ENCODE measurements at regions not wholly inside any gene's neighbourhood (a gene's known extent, or its start where the extent isn't known, plus 50 kb on each side); places are given as distances from the start of the nearest gene placed in this dataset.

- Mint-ChIP-seq H3K27me3 (ENCODE audit: low read depth in 3 of 3) (peaks cover 0 to 8% (median 5%) of the 10 kb centered on the region in 3 donors), H3K4me3 (no peak overlapping the region), H3K36me3 (no peaks in the 10 kb centered on the region), H3K4me1 (peaks cover 10 to 23% of the 10 kb centered on the region in 2 donors), H3K9me3 (no peaks in the 10 kb centered on the region), H3K27ac (peak overlapping the region in 3 of 6 donors; percentile 19 to 71 (median 51))
- no peak for DNase-seq
These were observed 245.7 kb downstream of the TOMM20 start for GRCh38 chr1:234882898-234883297.

- no peaks in the 10 kb centered on the region for H3K9me3 Mint-ChIP-seq
- no peaks in the 10 kb centered on the region for H3K36me3 Mint-ChIP-seq
- H3K4me1 Mint-ChIP-seq = peaks cover 10 to 23% of the 10 kb centered on the region in 2 donors
- peak in 2 of 3 donors; percentile 11 to 19 for DNase-seq
- no peak overlapping the region for H3K4me3 Mint-ChIP-seq
- H3K27me3 Mint-ChIP-seq (ENCODE audit: low read depth in 3 of 3) = peaks cover 0 to 12% (median 5%) of the 10 kb centered on the region in 3 donors
- peak overlapping the region in 4 of 6 donors; percentile 27 to 71 (median 48) for H3K27ac Mint-ChIP-seq
These were observed 246.5 kb downstream of the TOMM20 start for GRCh38 chr1:234881893-234882771.

DNA sequence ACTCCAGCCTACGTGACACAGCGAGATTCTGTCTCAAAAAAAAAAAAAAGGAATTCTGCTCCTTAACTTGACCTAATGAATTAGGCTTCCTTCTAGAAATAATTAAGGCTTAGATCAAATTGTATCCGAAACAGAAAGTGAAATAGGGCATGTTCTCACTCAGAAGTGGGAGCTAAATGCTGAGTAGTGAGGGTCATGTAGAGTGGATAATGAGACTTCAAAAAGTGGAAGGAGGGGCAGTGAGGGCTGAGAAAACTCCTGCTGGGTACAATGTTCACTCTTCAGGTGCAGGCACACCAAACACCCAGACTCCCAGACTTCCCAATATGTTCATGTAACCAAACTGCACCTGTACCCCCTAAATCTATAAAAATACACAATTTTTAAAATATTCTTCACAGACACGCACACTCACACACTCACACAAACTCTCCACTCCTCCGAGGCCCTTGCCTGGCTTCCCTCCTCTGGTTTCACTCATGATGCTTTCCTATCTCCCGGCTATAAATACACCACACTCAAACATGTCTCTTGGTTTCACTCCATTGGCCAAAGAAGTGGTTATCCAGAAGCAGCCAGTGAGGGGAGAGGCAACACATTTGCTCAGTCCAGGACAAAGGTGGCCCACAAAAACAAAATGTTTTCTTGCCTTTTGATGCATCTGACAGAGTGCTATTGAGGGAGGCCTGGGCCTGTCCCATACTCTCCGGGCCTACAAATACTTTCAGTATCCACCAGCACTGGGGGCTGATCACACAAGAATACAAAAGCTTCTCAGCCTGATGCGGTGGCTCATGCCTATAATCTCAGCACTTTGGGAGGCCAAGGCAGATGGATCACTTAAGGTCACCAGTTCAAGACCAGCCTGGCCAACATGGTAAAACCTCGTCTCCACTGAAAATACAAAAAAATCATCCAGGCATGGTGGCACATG lies 249.2 kb downstream of the TOMM20 start:
- H3K4me3 Mint-ChIP-seq = no peak overlapping the region
- no peak for DNase-seq
- H3K4me1 Mint-ChIP-seq = peaks cover 13 to 23% of the 10 kb centered on the region in 2 donors
- peaks cover 0 to 14% (median 2%) of the 10 kb centered on the region in 3 donors for H3K27me3 Mint-ChIP-seq (ENCODE audit: low read depth in 3 of 3)
- no peaks in the 10 kb centered on the region for H3K36me3 Mint-ChIP-seq
- no peaks in the 10 kb centered on the region for H3K9me3 Mint-ChIP-seq
- H3K27ac Mint-ChIP-seq = no peak overlapping the region

DNA sequence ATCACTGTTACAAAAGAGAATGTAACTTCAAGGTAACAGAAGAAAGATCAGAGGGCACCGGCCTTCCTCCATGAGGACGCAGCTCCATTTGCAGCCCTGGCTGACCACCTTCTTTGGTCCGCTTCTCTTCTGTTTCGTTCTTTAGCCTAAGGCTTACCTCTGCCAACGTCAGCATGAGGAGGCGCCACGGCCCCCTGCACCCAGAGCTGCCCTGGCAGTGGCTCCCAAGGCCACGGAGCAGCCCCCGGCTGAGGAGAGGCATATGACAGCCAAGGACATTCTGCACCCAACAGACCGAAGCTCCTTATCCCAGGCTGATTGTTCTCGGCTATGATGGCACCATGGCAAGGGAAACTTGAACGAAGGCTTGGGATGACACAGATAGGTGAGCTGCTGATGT lies 250.3 kb downstream of the TOMM20 start:
- Mint-ChIP-seq H3K27ac (no peak overlapping the region), H3K4me1 (peaks cover 13 to 23% of the 10 kb centered on the region in 2 donors)
- no peak for DNase-seq

DNA sequence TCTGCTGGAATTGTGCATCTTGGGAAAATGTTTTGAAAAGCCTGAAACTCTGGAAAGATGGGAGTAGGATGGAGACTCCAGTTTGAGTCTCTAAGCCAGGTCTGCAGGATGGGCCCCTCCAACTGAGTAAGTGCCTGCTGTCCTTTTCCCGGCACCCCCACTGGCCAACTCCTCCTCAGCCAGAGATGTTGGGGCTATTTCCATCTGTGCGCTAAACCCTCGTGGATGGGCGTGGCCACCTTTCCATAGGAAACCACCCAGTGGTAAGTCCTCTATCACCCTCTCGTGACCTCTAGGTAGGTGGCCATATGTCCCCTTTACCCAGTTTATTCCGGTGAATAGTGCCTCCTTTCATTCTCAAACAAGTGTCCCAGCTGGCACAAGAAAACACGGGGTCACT lies 250.9 kb downstream of the TOMM20 start:
- no peaks in the 10 kb centered on the region for H3K36me3 Mint-ChIP-seq
- no peak overlapping the region for H3K4me3 Mint-ChIP-seq
- peak overlapping the region in 1 of 6 donors; percentile 24 for H3K27ac Mint-ChIP-seq
- peaks cover 0 to 10% (median 6%) of the 10 kb centered on the region in 3 donors for H3K27me3 Mint-ChIP-seq (ENCODE audit: low read depth in 3 of 3)
- no peak for DNase-seq
- no peaks in the 10 kb centered on the region for H3K9me3 Mint-ChIP-seq
- H3K4me1 Mint-ChIP-seq = peaks cover 13 to 21% of the 10 kb centered on the region in 2 donors

More for the DNA sequence above, 250.3 kb downstream of the TOMM20 start:
- peaks cover 0 to 10% (median 6%) of the 10 kb centered on the region in 3 donors for H3K27me3 Mint-ChIP-seq (ENCODE audit: low read depth in 3 of 3)
- no peaks in the 10 kb centered on the region for H3K36me3 Mint-ChIP-seq
- H3K4me3 Mint-ChIP-seq = no peak overlapping the region
- no peaks in the 10 kb centered on the region for H3K9me3 Mint-ChIP-seq

DNA sequence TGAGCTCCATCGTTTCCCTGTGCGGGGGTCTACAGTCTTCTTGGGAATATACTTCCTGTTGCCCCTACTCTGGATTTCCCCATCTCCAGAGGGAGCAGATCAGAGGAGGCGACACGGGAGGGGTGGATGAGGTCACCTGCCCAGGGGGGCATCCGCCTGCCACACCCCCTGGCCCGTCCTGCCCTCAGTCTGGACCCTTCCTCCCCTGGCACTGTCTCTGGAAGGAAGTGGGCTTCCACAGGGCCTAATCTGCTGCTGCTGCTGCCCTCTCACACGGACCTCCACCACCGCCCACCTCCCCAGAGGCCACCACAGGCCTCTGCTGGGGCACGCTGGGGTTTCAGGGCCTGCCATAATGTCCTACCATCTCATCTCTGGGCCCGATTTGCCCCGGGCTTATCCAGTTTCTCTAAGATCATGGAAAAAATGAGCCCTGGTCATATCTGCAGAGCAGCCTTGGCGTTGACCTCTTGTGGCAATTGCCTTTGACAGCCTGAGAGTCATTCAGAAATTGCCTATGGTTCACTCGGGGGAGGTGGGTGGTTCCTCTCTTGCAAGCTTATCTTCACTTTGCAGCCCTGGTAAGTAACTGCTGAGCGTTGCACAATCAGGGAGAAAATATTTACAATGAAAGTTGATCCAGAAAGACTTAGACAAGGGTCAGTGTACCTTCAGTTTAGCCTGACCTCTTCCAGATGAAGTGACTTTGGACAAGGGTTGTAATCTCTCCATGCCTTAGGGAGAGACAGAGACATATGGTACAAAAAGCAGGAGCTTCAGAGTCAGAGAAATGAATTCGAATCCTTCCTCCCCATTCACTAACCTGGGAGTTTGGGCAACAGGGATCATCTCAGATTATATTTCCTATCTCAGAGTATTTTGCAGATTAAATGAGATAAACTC lies 252.4 kb downstream of the TOMM20 start:
- H3K36me3 Mint-ChIP-seq = no peaks in the 10 kb centered on the region
- H3K27me3 Mint-ChIP-seq (ENCODE audit: low read depth in 3 of 3) = peaks cover 0 to 10% (median 6%) of the 10 kb centered on the region in 3 donors
- no peak overlapping the region for H3K4me3 Mint-ChIP-seq
- H3K4me1 Mint-ChIP-seq = peaks cover 7 to 9% of the 10 kb centered on the region in 2 donors
- no peaks in the 10 kb centered on the region for H3K9me3 Mint-ChIP-seq
- no peak for DNase-seq
- no peak overlapping the region for H3K27ac Mint-ChIP-seq

DNA sequence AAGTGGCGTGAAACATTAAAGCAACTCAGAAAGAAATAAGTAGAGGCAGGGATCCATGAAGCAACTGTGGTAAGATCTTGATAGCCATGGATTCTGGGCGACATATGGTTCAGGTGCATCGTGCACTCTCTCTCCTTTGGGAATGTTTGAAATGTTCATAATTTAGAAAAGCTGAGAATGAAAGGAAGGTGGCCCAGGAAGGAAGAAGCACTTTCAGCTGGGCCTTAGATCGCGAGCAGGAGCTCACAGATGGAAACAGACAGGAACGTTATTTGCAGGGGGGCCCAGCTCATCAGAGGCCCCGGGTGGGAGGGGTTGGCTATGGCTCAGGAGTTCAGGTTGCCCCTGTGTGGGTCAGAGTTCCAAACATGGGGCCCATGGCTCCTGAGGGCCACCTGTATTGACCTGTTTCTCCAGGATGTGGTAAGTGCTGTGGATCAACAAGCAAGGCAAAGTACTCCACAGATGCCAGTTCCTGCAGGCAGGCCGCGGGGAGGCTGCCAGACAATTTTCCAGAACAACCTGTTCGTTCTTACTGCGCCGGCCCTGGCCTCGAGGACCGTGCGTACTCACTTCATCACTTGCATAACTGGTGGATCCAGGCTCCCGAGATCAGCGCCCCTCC lies 253.2 kb downstream of the TOMM20 start:
- H3K4me3 Mint-ChIP-seq = no peak overlapping the region
- H3K27me3 Mint-ChIP-seq (ENCODE audit: low read depth in 3 of 3) = peaks cover 0 to 10% (median 6%) of the 10 kb centered on the region in 3 donors
- H3K36me3 Mint-ChIP-seq = no peaks in the 10 kb centered on the region
- no peak for DNase-seq
- no peaks in the 10 kb centered on the region for H3K9me3 Mint-ChIP-seq
- peaks cover 7 to 9% of the 10 kb centered on the region in 2 donors for H3K4me1 Mint-ChIP-seq
- H3K27ac Mint-ChIP-seq = no peak overlapping the region

- Mint-ChIP-seq H3K27ac (no peak overlapping the region), H3K27me3 (ENCODE audit: low read depth in 3 of 3) (peaks cover 0 to 6% (median 6%) of the 10 kb centered on the region in 3 donors), H3K4me3 (no peak overlapping the region), H3K9me3 (no peaks in the 10 kb centered on the region), H3K4me1 (peaks cover 6 to 7% of the 10 kb centered on the region in 2 donors), H3K36me3 (no peaks in the 10 kb centered on the region)
- no peak for DNase-seq
These were observed 254.0 kb downstream of the TOMM20 start for GRCh38 chr1:234874291-234875288.

DNA sequence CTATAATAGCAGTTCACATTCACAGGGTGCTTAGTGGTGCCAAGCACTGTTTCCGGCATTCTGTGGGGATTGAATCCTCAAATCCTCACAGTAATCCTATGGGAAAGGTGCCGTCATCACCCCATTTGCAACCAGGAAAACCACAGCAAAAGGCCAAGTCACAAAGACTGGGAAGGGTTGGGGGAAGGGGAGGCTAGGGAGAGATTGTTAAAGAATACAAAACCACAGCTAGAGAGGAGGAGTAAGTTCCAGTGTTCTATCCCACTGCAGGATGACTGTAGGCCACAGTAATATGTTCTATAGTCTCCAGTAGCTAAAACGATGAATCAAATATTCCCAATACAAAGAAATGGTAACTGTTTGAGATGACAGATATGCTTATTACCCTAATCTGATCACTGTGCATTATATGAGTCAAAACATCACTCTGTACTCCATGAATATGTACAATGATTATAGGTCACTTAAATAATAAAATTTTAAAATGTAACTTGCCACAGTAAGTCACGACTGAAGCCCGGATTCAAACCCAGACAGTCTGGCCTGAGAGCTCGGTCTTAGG lies 256.8 kb downstream of the TOMM20 start:
- Mint-ChIP-seq H3K4me1 (peaks cover 9 to 12% of the 10 kb centered on the region in 2 donors), H3K9me3 (no peaks in the 10 kb centered on the region), H3K4me3 (no peak overlapping the region), H3K27ac (peak overlapping the region in 4 of 6 donors; percentile 27 to 43 (median 30)), H3K27me3 (ENCODE audit: low read depth in 3 of 3) (peaks cover 9 to 11% (median 10%) of the 10 kb centered on the region in 3 donors), H3K36me3 (no peaks in the 10 kb centered on the region)
- no peak for DNase-seq

DNA sequence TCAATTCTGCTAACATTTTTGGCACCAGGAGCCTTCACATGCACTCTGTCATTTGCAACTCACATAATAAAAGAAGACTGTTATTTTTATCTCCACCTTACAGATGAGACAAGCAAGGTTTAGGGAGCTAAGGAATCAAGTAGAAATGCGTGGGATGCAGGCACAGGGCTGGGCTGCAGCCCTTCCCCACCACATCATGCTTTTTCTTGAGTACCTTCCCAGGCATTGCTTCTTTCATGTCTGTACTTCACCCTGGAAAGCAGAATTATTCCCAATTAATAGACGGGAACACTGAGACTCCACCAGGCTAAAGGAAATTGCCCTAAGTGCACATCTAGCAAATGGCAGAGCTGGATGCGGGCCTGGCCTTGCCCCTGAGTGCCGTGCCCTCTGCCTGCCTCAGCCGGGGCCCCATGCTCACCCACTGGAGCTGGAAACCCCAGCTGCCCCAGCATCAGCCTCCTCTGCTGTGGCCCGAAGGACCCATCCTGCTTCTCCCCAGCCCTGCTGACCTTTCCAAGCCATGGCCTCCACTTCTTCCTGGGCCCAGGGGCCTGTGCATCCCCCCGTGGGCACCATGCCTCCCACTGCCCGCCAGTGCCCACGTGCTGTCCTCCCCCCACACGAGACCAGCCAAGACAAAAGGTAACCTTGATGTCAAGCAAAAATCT lies 257.5 kb downstream of the TOMM20 start:
- no peak for DNase-seq
- Mint-ChIP-seq H3K4me3 (no peak overlapping the region), H3K36me3 (no peaks in the 10 kb centered on the region), H3K4me1 (peaks cover 15 to 18% of the 10 kb centered on the region in 2 donors), H3K27me3 (ENCODE audit: low read depth in 3 of 3) (peaks cover 14 to 16% (median 16%) of the 10 kb centered on the region in 3 donors), H3K9me3 (no peaks in the 10 kb centered on the region), H3K27ac (peak overlapping the region in 5 of 6 donors; percentile 27 to 73 (median 31))
